HepG2 (cell line): ENCODE measurements at regions not wholly inside any gene's neighbourhood (a gene's known extent, or its start where the extent isn't known, plus 50 kb on each side); places are given as distances from the start of the nearest gene placed in this dataset.

Experiments
- BCL3 ChIP-seq: sonication (generic); formaldehyde crosslinking; IDR thresholded peaks from 2 replicates; pipeline ENCODE4 v1.5.1; 2020; ENCODE audit warnings: mild to moderate bottlenecking, missing genetic modification reagents, moderate library complexity
- MAFK ChIP-seq, 2 experiments: IDR thresholded peaks in 1 of 2; conservative IDR thresholded peaks in 1 of 2; 2 replicates each; pipeline ENCODE4 v1.6.1; 2011; ENCODE audit warnings: improper control_type of control experiment in 2 of 2, low read length in 2 of 2
- ZNF883 ChIP-seq: sonication (generic); formaldehyde crosslinking; IDR thresholded peaks from 2 replicates; pipeline ENCODE4 v1.5.1; 2020; ENCODE audit warnings: mild to moderate bottlenecking, missing genetic modification reagents; ENCODE audit errors: not compliant biosample characterization
- TF ChIP-seq, protein P1 (sequence below): sonication (generic); formaldehyde crosslinking; IDR thresholded peaks from 2 replicates; pipeline ENCODE4 v1.4.0; 2020; ENCODE audit warnings: missing genetic modification reagents, borderline replicate concordance

GRCh38 chr10:3977761-3978160 is 192.8 kb upstream of the KLF6 start:
- TF ChIP-seq MAFK (conservative IDR thresholded peaks at IDR 0.05 in 1 of 2, IDR thresholded peaks at IDR 0.05 in 1 of 2; ENCODE audit: low read length in 2 of 2) (no peak), BCL3 (no peak), ZNF883 (CRISPR knock-in tag) (no peak)
- TF ChIP-seq, protein P1, sequence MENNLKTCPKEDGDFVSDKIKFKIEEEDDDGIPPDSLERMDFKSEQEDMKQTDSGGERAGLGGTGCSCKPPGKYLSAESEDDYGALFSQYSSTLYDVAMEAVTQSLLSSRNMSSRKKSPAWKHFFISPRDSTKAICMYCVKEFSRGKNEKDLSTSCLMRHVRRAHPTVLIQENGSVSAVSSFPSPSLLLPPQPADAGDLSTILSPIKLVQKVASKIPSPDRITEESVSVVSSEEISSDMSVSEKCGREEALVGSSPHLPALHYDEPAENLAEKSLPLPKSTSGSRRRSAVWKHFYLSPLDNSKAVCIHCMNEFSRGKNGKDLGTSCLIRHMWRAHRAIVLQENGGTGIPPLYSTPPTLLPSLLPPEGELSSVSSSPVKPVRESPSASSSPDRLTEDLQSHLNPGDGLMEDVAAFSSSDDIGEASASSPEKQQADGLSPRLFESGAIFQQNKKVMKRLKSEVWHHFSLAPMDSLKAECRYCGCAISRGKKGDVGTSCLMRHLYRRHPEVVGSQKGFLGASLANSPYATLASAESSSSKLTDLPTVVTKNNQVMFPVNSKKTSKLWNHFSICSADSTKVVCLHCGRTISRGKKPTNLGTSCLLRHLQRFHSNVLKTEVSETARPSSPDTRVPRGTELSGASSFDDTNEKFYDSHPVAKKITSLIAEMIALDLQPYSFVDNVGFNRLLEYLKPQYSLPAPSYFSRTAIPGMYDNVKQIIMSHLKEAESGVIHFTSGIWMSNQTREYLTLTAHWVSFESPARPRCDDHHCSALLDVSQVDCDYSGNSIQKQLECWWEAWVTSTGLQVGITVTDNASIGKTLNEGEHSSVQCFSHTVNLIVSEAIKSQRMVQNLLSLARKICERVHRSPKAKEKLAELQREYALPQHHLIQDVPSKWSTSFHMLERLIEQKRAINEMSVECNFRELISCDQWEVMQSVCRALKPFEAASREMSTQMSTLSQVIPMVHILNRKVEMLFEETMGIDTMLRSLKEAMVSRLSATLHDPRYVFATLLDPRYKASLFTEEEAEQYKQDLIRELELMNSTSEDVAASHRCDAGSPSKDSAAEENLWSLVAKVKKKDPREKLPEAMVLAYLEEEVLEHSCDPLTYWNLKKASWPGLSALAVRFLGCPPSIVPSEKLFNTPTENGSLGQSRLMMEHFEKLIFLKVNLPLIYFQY (CRISPR knock-in tag) = no peak
